ENCODE measurements at regions not wholly inside any gene's neighbourhood (a gene's known extent, or its start where the extent isn't known, plus 50 kb on each side); places are given as distances from the start of the nearest gene placed in this dataset.

- TF ChIP-seq, protein P1, sequence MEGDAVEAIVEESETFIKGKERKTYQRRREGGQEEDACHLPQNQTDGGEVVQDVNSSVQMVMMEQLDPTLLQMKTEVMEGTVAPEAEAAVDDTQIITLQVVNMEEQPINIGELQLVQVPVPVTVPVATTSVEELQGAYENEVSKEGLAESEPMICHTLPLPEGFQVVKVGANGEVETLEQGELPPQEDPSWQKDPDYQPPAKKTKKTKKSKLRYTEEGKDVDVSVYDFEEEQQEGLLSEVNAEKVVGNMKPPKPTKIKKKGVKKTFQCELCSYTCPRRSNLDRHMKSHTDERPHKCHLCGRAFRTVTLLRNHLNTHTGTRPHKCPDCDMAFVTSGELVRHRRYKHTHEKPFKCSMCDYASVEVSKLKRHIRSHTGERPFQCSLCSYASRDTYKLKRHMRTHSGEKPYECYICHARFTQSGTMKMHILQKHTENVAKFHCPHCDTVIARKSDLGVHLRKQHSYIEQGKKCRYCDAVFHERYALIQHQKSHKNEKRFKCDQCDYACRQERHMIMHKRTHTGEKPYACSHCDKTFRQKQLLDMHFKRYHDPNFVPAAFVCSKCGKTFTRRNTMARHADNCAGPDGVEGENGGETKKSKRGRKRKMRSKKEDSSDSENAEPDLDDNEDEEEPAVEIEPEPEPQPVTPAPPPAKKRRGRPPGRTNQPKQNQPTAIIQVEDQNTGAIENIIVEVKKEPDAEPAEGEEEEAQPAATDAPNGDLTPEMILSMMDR (IDR thresholded peaks at IDR 0.05; ENCODE audit: insufficient read depth, low read depth, low read length) = no peak
- TF ChIP-seq EZH2 (IDR thresholded peaks at IDR 0.05; ENCODE audit: insufficient read depth, low read length) = no peak
Observed at GRCh38 chr5:153080940-153081339, 409.5 kb upstream of the GRIA1 start.

Measured in astrocyte (in vitro differentiated cells and primary cell).